Common myeloid progenitor, CD34-positive (primary cell): ENCODE measurements at regions not wholly inside any gene's neighbourhood (a gene's known extent, or its start where the extent isn't known, plus 50 kb on each side); places are given as distances from the start of the nearest gene placed in this dataset.

Experiments
- CTCF ChIA-PET: fragments of 350-600 bp; sonication (Branson Sonifier 250); formaldehyde crosslinking; loops from one replicate; lab custom pipeline; 2021; ENCODE audit warnings: antibody characterized with exemption; lab: Charles Lee
- POLR2A ChIA-PET: fragments of 350-600 bp; sonication (Branson Sonifier 250); formaldehyde crosslinking; loops from one replicate; lab custom pipeline; 2021; ENCODE audit warnings: antibody characterized with exemption; lab: Charles Lee
- DNase-seq, 3 donors: peaks; one replicate each; pipeline versions ENCODE4 v3.0.0 to v3.0.0-alpha.2; 2013
- H3K27ac ChIP-seq, 2 experiments: 1 replicate in 1 of 2; 2 replicates in 1 of 2; pipeline ENCODE4 v1.7.0; 2013; ENCODE audit warnings: inconsistent platforms in 2 of 2, low read length in 2 of 2, mild to moderate bottlenecking in 2 of 2, low read depth in 1 of 2, moderate library complexity in 1 of 2; ENCODE audit not compliant: severe bottlenecking in 2 of 2, insufficient read depth in 1 of 2, poor library complexity in 1 of 2
- H3K27me3 ChIP-seq, 5 experiments: replicated peaks in 2 of 5; 1 replicate in 3 of 5; 2 replicates in 2 of 5; pipeline versions ENCODE4 v1.6.1 to v1.7.0; 2013; ENCODE audit warnings: low read length in 4 of 5, mild to moderate bottlenecking in 2 of 5, moderate library complexity in 2 of 5, inconsistent platforms in 1 of 5; ENCODE audit not compliant: insufficient read depth in 5 of 5, control insufficient read depth in 4 of 5
- H3K36me3 ChIP-seq, 4 experiments: 1 replicate in 2 of 4; 2 replicates in 2 of 4; pipeline versions ENCODE4 v1.6.1 to v1.7.0; 2013; ENCODE audit warnings: low read length in 3 of 4, control low read depth in 1 of 4, mild to moderate bottlenecking in 1 of 4; ENCODE audit not compliant: control insufficient read depth in 4 of 4, insufficient read depth in 4 of 4
- H3K4me1 ChIP-seq, 4 experiments: 1 replicate in 3 of 4; 2 replicates in 1 of 4; pipeline versions ENCODE4 v1.6.1 to v1.7.1; 2013; ENCODE audit warnings: low read length in 3 of 4, mild to moderate bottlenecking in 3 of 4, control low read depth in 1 of 4, inconsistent platforms in 1 of 4, moderate library complexity in 1 of 4; ENCODE audit not compliant: control insufficient read depth in 4 of 4, insufficient read depth in 4 of 4; ENCODE audit errors: control extremely low read depth in 1 of 4
- H3K4me3 ChIP-seq, 7 experiments: 1 replicate in 4 of 7; 2 replicates in 3 of 7; pipeline versions ENCODE4 v1.5.1 to v1.7.0; 2013; ENCODE audit warnings: mild to moderate bottlenecking in 7 of 7, low read length in 6 of 7, moderate library complexity in 6 of 7, inconsistent platforms in 2 of 7, low read depth in 2 of 7, control low read depth in 1 of 7; ENCODE audit not compliant: insufficient read depth in 4 of 7, control insufficient read depth in 1 of 7; ENCODE audit errors: extremely low read depth in 1 of 7
- H3K9me3 ChIP-seq, 5 experiments: 1 replicate in 4 of 5; 2 replicates in 1 of 5; pipeline versions ENCODE4 v1.6.1 to v1.7.1; 2013; ENCODE audit warnings: low read length in 4 of 5, mild to moderate bottlenecking in 2 of 5, inconsistent platforms in 1 of 5, low read depth in 1 of 5, moderate library complexity in 1 of 5; ENCODE audit not compliant: control insufficient read depth in 4 of 5, insufficient read depth in 2 of 5; ENCODE audit errors: control extremely low read depth in 1 of 5
- WGBS: methylation state at CpG from one replicate; pipeline ENCODE4 v1.1.5; 2013; ENCODE audit not compliant: insufficient coverage; 5-methylcytosine and 5-hydroxymethylcytosine counted together

DNA sequence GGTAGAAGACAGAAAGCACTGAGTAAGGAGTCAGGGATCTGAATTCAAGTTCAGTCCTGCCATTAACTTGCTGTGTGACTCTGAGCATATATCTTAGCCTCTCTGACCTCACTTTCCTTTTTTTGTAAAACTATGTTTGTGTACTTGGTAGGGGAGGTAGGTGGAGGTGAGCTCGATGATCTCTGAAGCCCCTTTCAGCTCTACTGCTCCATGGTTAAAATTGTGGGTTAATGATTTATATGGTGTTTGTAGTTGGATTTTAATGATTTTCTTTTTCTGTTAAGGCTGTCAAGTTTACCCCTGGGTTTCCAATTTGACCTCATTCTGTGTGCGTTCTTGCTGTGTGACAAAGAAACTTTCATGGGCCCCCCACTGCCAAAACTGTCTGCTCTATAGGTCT is 124.1 kb downstream of the CD164 start:
- ChIA-PET CTCF (interaction anchor here (1.7 kb wide), 1 partner anchor 16 kb away, joined by 4 read pairs; no protein-coding TSS in a partner anchor), POLR2A (no interaction called here)
- no peak for DNase-seq
- no peak overlapping the region for H3K4me3 ChIP-seq
- no peaks in the 10 kb centered on the region for H3K36me3 ChIP-seq
- no CpG with 5 or more reads among the region's 2 CpGs for WGBS
- H3K27ac ChIP-seq = no peak overlapping the region
- no peaks in the 10 kb centered on the region for H3K27me3 ChIP-seq
- H3K4me1 ChIP-seq = peaks cover 0 to 13% (median 9%) of the 10 kb centered on the region in 4 experiments
- H3K9me3 ChIP-seq = no peaks in the 10 kb centered on the region

DNA sequence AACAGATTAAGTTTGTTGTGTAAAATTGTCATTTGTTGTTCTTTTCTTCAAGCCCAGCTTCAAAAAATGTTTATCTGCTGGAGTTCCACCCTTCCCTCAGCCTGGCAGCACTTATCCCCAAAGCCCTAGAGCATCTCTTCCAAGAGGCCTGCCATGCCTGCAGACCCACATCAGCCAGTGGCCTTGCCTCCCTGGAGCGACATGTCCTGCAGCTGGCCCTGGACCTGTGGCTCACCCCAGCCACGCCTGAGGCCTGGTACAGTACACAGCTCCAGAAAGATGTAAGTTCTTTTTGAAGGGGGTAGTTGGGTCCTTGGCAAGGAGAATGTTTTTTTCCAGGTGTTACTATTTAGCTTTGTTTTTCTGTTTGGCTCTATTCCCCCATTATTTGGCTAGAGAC is 124.8 kb downstream of the CD164 start:
- CTCF ChIA-PET = interaction anchor here (1.7 kb wide), 1 partner anchor 17 kb away, joined by 4 read pairs; no protein-coding TSS in a partner anchor
- WGBS = no CpG with 5 or more reads among the region's 2 CpGs
- Histone ChIP-seq H3K4me3 (no peak overlapping the region), H3K9me3 (no peaks in the 10 kb centered on the region), H3K27ac (no peak overlapping the region), H3K4me1 (peaks cover 0 to 13% (median 9%) of the 10 kb centered on the region in 4 experiments), H3K27me3 (no peaks in the 10 kb centered on the region), H3K36me3 (no peaks in the 10 kb centered on the region)
- no peak for DNase-seq
- POLR2A ChIA-PET = interaction anchor here (0.6 kb wide), 1 partner anchor 92 kb away, joined by 3 read pairs; no protein-coding TSS in a partner anchor

GRCh38 chr6:109255946-109256640 is 126.2 kb downstream of the CD164 start:
- DNase-seq = peak in 1 of 3 donors; percentile 21

GRCh38 chr6:109255087-109255486 is 127.2 kb downstream of the CD164 start:
- H3K4me3 ChIP-seq = no peak overlapping the region
- H3K36me3 ChIP-seq = no peaks in the 10 kb centered on the region
- POLR2A ChIA-PET = no interaction called here
- no peak for DNase-seq
- no peak overlapping the region for H3K27ac ChIP-seq
- H3K4me1 ChIP-seq = peaks cover 0 to 13% (median 9%) of the 10 kb centered on the region in 4 experiments
- H3K9me3 ChIP-seq = no peaks in the 10 kb centered on the region
- CTCF ChIA-PET = no interaction called here
- no peaks in the 10 kb centered on the region for H3K27me3 ChIP-seq
- 100% methylated on average over 1 of the region's 5 CpGs for WGBS

More at GRCh38 chr6:109255946-109256640, 126.2 kb downstream of the CD164 start:
- no peak overlapping the region for H3K4me3 ChIP-seq
- CTCF ChIA-PET = no interaction called here
- H3K4me1 ChIP-seq = peaks cover 0 to 13% (median 9%) of the 10 kb centered on the region in 4 experiments
- no peaks in the 10 kb centered on the region for H3K36me3 ChIP-seq
- no CpG with 5 or more reads among the region's 4 CpGs for WGBS
- H3K27ac ChIP-seq = peak overlapping the region in 1 of 2 experiments; percentile 34
- POLR2A ChIA-PET = no interaction called here
- H3K27me3 ChIP-seq = no peaks in the 10 kb centered on the region
- H3K9me3 ChIP-seq = no peaks in the 10 kb centered on the region

DNA sequence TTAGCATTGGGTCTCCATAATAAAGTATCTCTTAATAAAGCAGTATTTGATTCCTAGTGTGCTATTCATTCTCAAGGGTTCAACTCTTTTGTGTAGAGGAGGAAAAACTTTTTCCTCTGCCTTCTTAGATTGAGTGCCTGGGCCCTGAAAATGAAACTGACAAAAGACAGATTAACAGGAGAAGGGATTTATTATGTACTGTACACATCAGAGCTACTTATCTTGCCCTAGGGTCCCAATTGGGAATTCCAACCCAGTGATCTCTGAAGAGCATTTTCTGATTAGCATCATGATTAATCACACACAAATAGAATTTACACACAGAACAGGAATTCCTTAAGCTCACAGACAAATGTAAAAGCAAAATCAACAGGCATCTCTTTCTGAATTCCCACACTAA is 128.9 kb downstream of the CD164 start:
- Histone ChIP-seq H3K27ac (no peak overlapping the region), H3K4me1 (peaks cover 0 to 13% (median 9%) of the 10 kb centered on the region in 4 experiments), H3K27me3 (no peaks in the 10 kb centered on the region), H3K9me3 (no peaks in the 10 kb centered on the region), H3K36me3 (no peaks in the 10 kb centered on the region), H3K4me3 (no peak overlapping the region)
- DNase-seq = no peak
- ChIA-PET POLR2A (interaction anchor here (0.6 kb wide), 1 partner anchor 50 kb away, joined by 3 read pairs; no protein-coding TSS in a partner anchor), CTCF (interaction anchor here (0.8 to 1.1 kb wide), 2 partner anchors 43 to 113 kb away, joined by 3 read pairs; no protein-coding TSS in a partner anchor)

GRCh38 chr6:109252261-109253041 is 129.8 kb downstream of the CD164 start:
- peaks cover 0 to 13% (median 9%) of the 10 kb centered on the region in 4 experiments for H3K4me1 ChIP-seq
- H3K36me3 ChIP-seq = no peaks in the 10 kb centered on the region
- H3K27me3 ChIP-seq = no peaks in the 10 kb centered on the region
- no peak overlapping the region for H3K27ac ChIP-seq
- ChIA-PET CTCF (no interaction called here), POLR2A (no interaction called here)
- no peak for DNase-seq
- H3K4me3 ChIP-seq = no peak overlapping the region
- 94% methylated on average over 3 of the region's 3 CpGs for WGBS
- H3K9me3 ChIP-seq = no peaks in the 10 kb centered on the region

- no peak overlapping the region for H3K4me3 ChIP-seq
- POLR2A ChIA-PET = no interaction called here
Measured at GRCh38 chr6:109251839-109252238, 130.4 kb downstream of the CD164 start.

More at GRCh38 chr6:109251839-109252238, 130.4 kb downstream of the CD164 start:
- Histone ChIP-seq H3K27me3 (no peaks in the 10 kb centered on the region), H3K9me3 (no peaks in the 10 kb centered on the region), H3K36me3 (no peaks in the 10 kb centered on the region), H3K27ac (no peak overlapping the region), H3K4me1 (peaks cover 0 to 13% (median 9%) of the 10 kb centered on the region in 4 experiments)
- CTCF ChIA-PET = no interaction called here
- no peak for DNase-seq
